H9 (cell line): ENCODE measurements at regions not wholly inside any gene's neighbourhood (a gene's known extent, or its start where the extent isn't known, plus 50 kb on each side); places are given as distances from the start of the nearest gene placed in this dataset.

Experiments used
- DNase-seq: peaks from one replicate; pipeline ENCODE4 v3.0.0-alpha.2; 2017
- H2AFZ ChIP-seq: one replicate; pipeline ENCODE4 v1.6.1; 2013; ENCODE audit warnings: mild to moderate bottlenecking, low read length, control low read depth, moderate library complexity
- H2AK5ac ChIP-seq: 2 replicates; pipeline ENCODE4 v1.6.1; 2013; ENCODE audit warnings: low read length, control low read depth, mixed read lengths; ENCODE audit not compliant: insufficient read length
- H2BK120ac ChIP-seq: one replicate; pipeline ENCODE4 v1.6.1; 2013; ENCODE audit warnings: low read depth, mild to moderate bottlenecking, low read length, control low read depth, inconsistent platforms; ENCODE audit not compliant: poor library complexity, severe bottlenecking
- H2BK12ac ChIP-seq: 2 replicates; pipeline ENCODE4 v1.6.1; 2013; ENCODE audit warnings: low read length, control low read depth, mixed read lengths, low read depth; ENCODE audit not compliant: insufficient read length
- H2BK15ac ChIP-seq: 2 replicates; pipeline ENCODE4 v1.6.1; 2013; ENCODE audit warnings: low read depth, low read length, control low read depth
- H2BK20ac ChIP-seq: one replicate; pipeline ENCODE4 v1.6.1; 2013; ENCODE audit warnings: low read depth, mild to moderate bottlenecking, low read length, control low read depth, inconsistent platforms; ENCODE audit not compliant: poor library complexity, severe bottlenecking
- H2BK5ac ChIP-seq: 2 replicates; pipeline ENCODE4 v1.6.1; 2013; ENCODE audit warnings: low read length, control low read depth, mixed read lengths; ENCODE audit not compliant: insufficient read length
- H3K14ac ChIP-seq: 2 replicates; pipeline ENCODE4 v1.6.1; 2013; ENCODE audit warnings: low read length, control low read depth; ENCODE audit not compliant: insufficient read depth
- H3K18ac ChIP-seq: 2 replicates; pipeline ENCODE4 v1.6.1; 2013; ENCODE audit warnings: low read depth, mild to moderate bottlenecking, mixed read lengths, low read length, control low read depth; ENCODE audit not compliant: insufficient read length
- H3K23ac ChIP-seq: 2 replicates; pipeline ENCODE4 v1.6.1; 2013; ENCODE audit warnings: low read length, control low read depth, mixed read lengths, low read depth; ENCODE audit not compliant: insufficient read length
- H3K23me2 ChIP-seq: 2 replicates; pipeline ENCODE4 v1.6.1; 2013; ENCODE audit warnings: low read depth, mild to moderate bottlenecking, mixed read lengths, low read length, control low read depth; ENCODE audit not compliant: insufficient read length, poor library complexity, severe bottlenecking
- H3K27ac ChIP-seq: 2 replicates; pipeline ENCODE4 v1.5.1; 2013; ENCODE audit warnings: low read length, control low read depth, mixed read lengths, low read depth; ENCODE audit not compliant: insufficient read length
- H3K27me3 ChIP-seq: 2 replicates; pipeline ENCODE4 v1.6.1; 2013; ENCODE audit warnings: low read length, control low read depth, inconsistent platforms; ENCODE audit not compliant: insufficient read depth
- H3K4ac ChIP-seq: 2 replicates; pipeline ENCODE4 v1.6.1; 2013; ENCODE audit warnings: low read depth, mild to moderate bottlenecking, control low read depth, inconsistent platforms, low read length, moderate library complexity
- H3K4me1 ChIP-seq: 2 replicates; pipeline ENCODE4 v1.6.1; 2013; ENCODE audit warnings: low read length, control low read depth, inconsistent platforms; ENCODE audit not compliant: insufficient read depth
- H3K4me2 ChIP-seq: 2 replicates; pipeline ENCODE4 v1.6.1; 2013; ENCODE audit warnings: low read length, control low read depth, mixed read lengths; ENCODE audit not compliant: insufficient read length, insufficient read depth
- H3K56ac ChIP-seq: 2 replicates; pipeline ENCODE4 v1.6.1; 2013; ENCODE audit warnings: low read depth, mild to moderate bottlenecking, mixed read lengths, low read length, control low read depth; ENCODE audit not compliant: insufficient read length
- H3K79me1 ChIP-seq: 2 replicates; pipeline ENCODE4 v1.6.1; 2013; ENCODE audit warnings: low read depth, mild to moderate bottlenecking, moderate library complexity, low read length, control low read depth, inconsistent platforms; ENCODE audit not compliant: insufficient read depth, poor library complexity, severe bottlenecking
- H3K79me2 ChIP-seq: 2 replicates; pipeline ENCODE4 v1.6.1; 2013; ENCODE audit warnings: low read length, control low read depth, inconsistent platforms; ENCODE audit not compliant: insufficient read depth
- H3K9ac ChIP-seq: 2 replicates; pipeline ENCODE4 v1.6.1; 2013; ENCODE audit warnings: low read length, control low read depth, mixed read lengths; ENCODE audit not compliant: insufficient read length; ENCODE audit errors: extremely low read depth
- H3K9me3 ChIP-seq: one replicate; pipeline ENCODE4 v1.6.1; 2013; ENCODE audit warnings: low read depth, low read length, inconsistent platforms; ENCODE audit not compliant: control insufficient read depth
- H3T11ph ChIP-seq: one replicate; pipeline ENCODE4 v1.6.1; 2013; ENCODE audit warnings: mild to moderate bottlenecking, low read length, control low read depth, inconsistent platforms
- H4K20me1 ChIP-seq: one replicate; pipeline ENCODE4 v1.6.1; 2013; ENCODE audit not compliant: control insufficient read depth, insufficient read length, insufficient read depth
- H4K5ac ChIP-seq: 2 replicates; pipeline ENCODE4 v1.6.1; 2013; ENCODE audit warnings: low read depth, mild to moderate bottlenecking, mixed read lengths, low read length, control low read depth; ENCODE audit not compliant: insufficient read length
- H4K8ac ChIP-seq: replicated peaks from 2 replicates; pipeline ENCODE4 v1.6.1; 2013; ENCODE audit warnings: low read length, control low read depth, mixed read lengths, low read depth; ENCODE audit not compliant: insufficient read length
- H4K91ac ChIP-seq: 2 replicates; pipeline ENCODE4 v1.6.1; 2013; ENCODE audit warnings: low read depth, mild to moderate bottlenecking, moderate library complexity, mixed read lengths, low read length, control low read depth; ENCODE audit not compliant: insufficient read length
- H3K27ac Mint-ChIP-seq, 3 experiments: 2 replicates in 2 of 3; 3 replicates in 1 of 3; pipeline ENCODE4 v1.8.0; 2020 to 2021; ENCODE audit warnings: mixed read lengths in 3 of 3, mild to moderate bottlenecking in 1 of 3, moderate library complexity in 1 of 3
- H3K27me3 Mint-ChIP-seq: 2 replicates; pipeline ENCODE4 v1.8.0; 2021; ENCODE audit warnings: low read depth, mild to moderate bottlenecking, moderate library complexity, mixed read lengths
- H3K36me3 Mint-ChIP-seq, 3 experiments: 2 replicates in 2 of 3; 3 replicates in 1 of 3; pipeline ENCODE4 v1.8.0; 2020 to 2021; ENCODE audit warnings: low read depth in 3 of 3, mixed read lengths in 3 of 3; ENCODE audit not compliant: insufficient read depth in 1 of 3
- H3K4me1 Mint-ChIP-seq, 2 experiments: 2 replicates each; pipeline ENCODE4 v1.8.0; 2020; ENCODE audit warnings: mixed read lengths in 2 of 2
- H3K4me3 Mint-ChIP-seq, 2 experiments: 2 replicates in 1 of 2; 3 replicates in 1 of 2; pipeline ENCODE4 v1.8.0; 2020 to 2021; ENCODE audit warnings: mild to moderate bottlenecking in 2 of 2, mixed read lengths in 2 of 2, moderate library complexity in 1 of 2
- H3K9me3 Mint-ChIP-seq, 2 experiments: 2 replicates in 1 of 2; 3 replicates in 1 of 2; pipeline ENCODE4 v1.8.0; 2020; ENCODE audit warnings: mild to moderate bottlenecking in 2 of 2, mixed read lengths in 2 of 2, moderate library complexity in 1 of 2
- WGBS: extraction: QIAGEN DNeasy Blood & Tissue Kit; methylation state at CpG from one replicate; pipeline ENCODE4 v1.1.7; 2013; ENCODE audit warnings: missing lambda C conversion rate, low lambda C conversion rate, mixed read lengths; ENCODE audit not compliant: insufficient read length; ENCODE audit errors: extremely low coverage; 5-methylcytosine and 5-hydroxymethylcytosine counted together
- TF ChIP-seq, protein P1 (sequence below): fragments of 200-600 bp; sonication (generic); conservative IDR thresholded peaks from 3 replicates; pipeline ENCODE4 v1.8.0; 2021; ENCODE audit warnings: antibody characterized with exemption, mild to moderate bottlenecking

DNA sequence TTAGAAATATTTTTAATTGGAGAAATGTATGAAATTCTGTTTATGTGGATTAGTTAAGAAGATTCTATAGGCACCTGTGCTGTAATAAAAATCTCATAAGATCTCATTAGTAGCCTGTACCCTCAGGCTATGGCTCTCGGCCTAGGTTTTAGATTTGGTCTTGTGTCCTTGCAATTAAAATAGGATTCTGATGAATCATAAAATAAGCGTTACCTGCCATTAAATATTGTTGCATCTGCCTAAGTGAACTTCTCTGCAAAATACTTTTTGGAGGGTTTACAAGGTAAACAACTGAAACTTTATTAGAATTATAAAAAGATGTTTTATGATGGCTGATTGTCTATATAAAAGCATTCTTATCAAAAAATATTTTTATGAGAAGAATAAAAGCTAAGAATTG, 804.1 kb upstream of the ANO3 start:
- H2BK120ac ChIP-seq: no peak overlapping the region
- H3K27me3 ChIP-seq: no peaks in the 10 kb centered on the region
- no peak overlapping the region for H2BK5ac ChIP-seq
- H2AFZ ChIP-seq: no peak overlapping the region
- H3K9me3 ChIP-seq: no peaks in the 10 kb centered on the region
- H2BK20ac ChIP-seq: no peak overlapping the region
- H4K5ac ChIP-seq: no peak overlapping the region
- no peak overlapping the region for H3K27ac ChIP-seq
- no peak overlapping the region for H3K56ac ChIP-seq
- DNase-seq: no peak
- H3K36me3 Mint-ChIP-seq: no peaks in the 10 kb centered on the region
- H3K23me2 ChIP-seq: no peaks in the 10 kb centered on the region
- H3K4me2 ChIP-seq: no peak overlapping the region
- no peak overlapping the region for H3K4me3 Mint-ChIP-seq
- H3K4ac ChIP-seq: no peak overlapping the region
- H2BK15ac ChIP-seq: no peak overlapping the region
- H2BK12ac ChIP-seq: no peak overlapping the region
- H3K9ac ChIP-seq: no peak overlapping the region
- H4K20me1 ChIP-seq: no peaks in the 10 kb centered on the region
- no peak overlapping the region for H4K91ac ChIP-seq
- TF ChIP-seq, protein P1, sequence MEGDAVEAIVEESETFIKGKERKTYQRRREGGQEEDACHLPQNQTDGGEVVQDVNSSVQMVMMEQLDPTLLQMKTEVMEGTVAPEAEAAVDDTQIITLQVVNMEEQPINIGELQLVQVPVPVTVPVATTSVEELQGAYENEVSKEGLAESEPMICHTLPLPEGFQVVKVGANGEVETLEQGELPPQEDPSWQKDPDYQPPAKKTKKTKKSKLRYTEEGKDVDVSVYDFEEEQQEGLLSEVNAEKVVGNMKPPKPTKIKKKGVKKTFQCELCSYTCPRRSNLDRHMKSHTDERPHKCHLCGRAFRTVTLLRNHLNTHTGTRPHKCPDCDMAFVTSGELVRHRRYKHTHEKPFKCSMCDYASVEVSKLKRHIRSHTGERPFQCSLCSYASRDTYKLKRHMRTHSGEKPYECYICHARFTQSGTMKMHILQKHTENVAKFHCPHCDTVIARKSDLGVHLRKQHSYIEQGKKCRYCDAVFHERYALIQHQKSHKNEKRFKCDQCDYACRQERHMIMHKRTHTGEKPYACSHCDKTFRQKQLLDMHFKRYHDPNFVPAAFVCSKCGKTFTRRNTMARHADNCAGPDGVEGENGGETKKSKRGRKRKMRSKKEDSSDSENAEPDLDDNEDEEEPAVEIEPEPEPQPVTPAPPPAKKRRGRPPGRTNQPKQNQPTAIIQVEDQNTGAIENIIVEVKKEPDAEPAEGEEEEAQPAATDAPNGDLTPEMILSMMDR: no peak
- no peaks in the 10 kb centered on the region for H3K79me2 ChIP-seq
- H3K27me3 Mint-ChIP-seq: no peaks in the 10 kb centered on the region
- H3K27ac Mint-ChIP-seq: no peak overlapping the region
- no peaks in the 10 kb centered on the region for H3K79me1 ChIP-seq
- H2AK5ac ChIP-seq: no peak overlapping the region
- no peak overlapping the region for H3K18ac ChIP-seq
- no peak overlapping the region for H3K23ac ChIP-seq
- H3K9me3 Mint-ChIP-seq: no peaks in the 10 kb centered on the region
- no peak overlapping the region for H3K14ac ChIP-seq
- no peak overlapping the region for H4K8ac ChIP-seq
- no CpG with 5 or more reads among the region's 2 CpGs for WGBS
- H3T11ph ChIP-seq: no peak overlapping the region
- H3K4me1 ChIP-seq: no peaks in the 10 kb centered on the region; the same call in 1 of the 2 replicates
- H3K4me1 Mint-ChIP-seq: peaks cover 8 to 9% of the 10 kb centered on the region in 2 experiments
